ENCODE measurements at regions not wholly inside any gene's neighbourhood (a gene's known extent, or its start where the extent isn't known, plus 50 kb on each side); places are given as distances from the start of the nearest gene placed in this dataset.

- Histone ChIP-seq H3K9ac (ENCODE audit: low read length in 5 of 5) (no peak overlapping the region), H3K4me1 (ENCODE audit: control insufficient read depth in 5 of 5, insufficient read depth in 5 of 5, low read length in 5 of 5) (no peaks in the 10 kb centered on the region), H3K27ac (ENCODE audit: low read depth, low read length) (no peak overlapping the region), H3K9me3 (ENCODE audit: control insufficient read depth in 5 of 5, low read length in 5 of 5) (peaks cover 0 to 8% (median 0%) of the 10 kb centered on the region in 5 donors), H3K4me3 (ENCODE audit: low read depth in 1 of 5, low read length in 5 of 5) (no peak overlapping the region), H3K27me3 (ENCODE audit: control insufficient read depth in 5 of 5, insufficient read depth in 4 of 5, low read length in 5 of 5) (no peaks in the 10 kb centered on the region), H3K36me3 (ENCODE audit: control insufficient read depth in 5 of 5, insufficient read depth in 5 of 5, low read length in 5 of 5) (no peaks in the 10 kb centered on the region)
Measured at GRCh38 chr10:64956441-64956840, 1435.2 kb downstream of the REEP3 start.

GRCh38 chr10:64959116-64959515 is 1437.9 kb downstream of the REEP3 start:
- Histone ChIP-seq H3K36me3 (ENCODE audit: control insufficient read depth in 5 of 5, insufficient read depth in 5 of 5, low read length in 5 of 5) (no peaks in the 10 kb centered on the region), H3K4me1 (ENCODE audit: control insufficient read depth in 5 of 5, insufficient read depth in 5 of 5, low read length in 5 of 5) (no peaks in the 10 kb centered on the region), H3K9ac (ENCODE audit: low read length in 5 of 5) (no peak overlapping the region), H3K9me3 (ENCODE audit: control insufficient read depth in 5 of 5, low read length in 5 of 5) (peaks cover 0 to 2% (median 0%) of the 10 kb centered on the region in 5 donors), H3K4me3 (ENCODE audit: low read depth in 1 of 5, low read length in 5 of 5) (no peak overlapping the region), H3K27me3 (ENCODE audit: control insufficient read depth in 5 of 5, insufficient read depth in 4 of 5, low read length in 5 of 5) (no peaks in the 10 kb centered on the region), H3K27ac (ENCODE audit: low read depth, low read length) (no peak overlapping the region)

GRCh38 chr10:64959883-64960282 is 1438.7 kb downstream of the REEP3 start:
- Histone ChIP-seq H3K36me3 (ENCODE audit: control insufficient read depth in 5 of 5, insufficient read depth in 5 of 5, low read length in 5 of 5) (no peaks in the 10 kb centered on the region), H3K27ac (ENCODE audit: low read depth, low read length) (no peak overlapping the region), H3K27me3 (ENCODE audit: control insufficient read depth in 5 of 5, insufficient read depth in 4 of 5, low read length in 5 of 5) (no peaks in the 10 kb centered on the region), H3K9ac (ENCODE audit: low read length in 5 of 5) (no peak overlapping the region), H3K4me3 (ENCODE audit: low read depth in 1 of 5, low read length in 5 of 5) (no peak overlapping the region), H3K4me1 (ENCODE audit: control insufficient read depth in 5 of 5, insufficient read depth in 5 of 5, low read length in 5 of 5) (no peaks in the 10 kb centered on the region), H3K9me3 (ENCODE audit: control insufficient read depth in 5 of 5, low read length in 5 of 5) (no peaks in the 10 kb centered on the region)

GRCh38 chr10:64973391-64973790 is 1452.2 kb downstream of the REEP3 start:
- Histone ChIP-seq H3K27me3 (ENCODE audit: control insufficient read depth in 5 of 5, insufficient read depth in 4 of 5, low read length in 5 of 5) (no peaks in the 10 kb centered on the region), H3K36me3 (ENCODE audit: control insufficient read depth in 5 of 5, insufficient read depth in 5 of 5, low read length in 5 of 5) (no peaks in the 10 kb centered on the region), H3K4me1 (ENCODE audit: control insufficient read depth in 5 of 5, insufficient read depth in 5 of 5, low read length in 5 of 5) (no peaks in the 10 kb centered on the region), H3K9ac (ENCODE audit: low read length in 5 of 5) (no peak overlapping the region), H3K4me3 (ENCODE audit: low read depth in 1 of 5, low read length in 5 of 5) (no peak overlapping the region), H3K9me3 (ENCODE audit: control insufficient read depth in 5 of 5, low read length in 5 of 5) (no peaks in the 10 kb centered on the region), H3K27ac (ENCODE audit: low read depth, low read length) (no peak overlapping the region)

- Histone ChIP-seq H3K9ac (ENCODE audit: low read length in 5 of 5) (no peak overlapping the region), H3K27me3 (ENCODE audit: control insufficient read depth in 5 of 5, insufficient read depth in 4 of 5, low read length in 5 of 5) (no peaks in the 10 kb centered on the region), H3K36me3 (ENCODE audit: control insufficient read depth in 5 of 5, insufficient read depth in 5 of 5, low read length in 5 of 5) (no peaks in the 10 kb centered on the region), H3K4me3 (ENCODE audit: low read depth in 1 of 5, low read length in 5 of 5) (no peak overlapping the region), H3K9me3 (ENCODE audit: control insufficient read depth in 5 of 5, low read length in 5 of 5) (no peaks in the 10 kb centered on the region), H3K27ac (ENCODE audit: low read depth, low read length) (no peak overlapping the region), H3K4me1 (ENCODE audit: control insufficient read depth in 5 of 5, insufficient read depth in 5 of 5, low read length in 5 of 5) (no peaks in the 10 kb centered on the region)
Measured at GRCh38 chr10:64976150-64976549, 1454.9 kb downstream of the REEP3 start.

GRCh38 chr10:64977915-64978314 is 1456.7 kb downstream of the REEP3 start:
- H3K9me3 ChIP-seq (ENCODE audit: control insufficient read depth in 5 of 5, low read length in 5 of 5), result no peaks in the 10 kb centered on the region
- no peak overlapping the region for H3K9ac ChIP-seq (ENCODE audit: low read length in 5 of 5)
- H3K27ac ChIP-seq (ENCODE audit: low read depth, low read length), result no peak overlapping the region
- H3K27me3 ChIP-seq (ENCODE audit: control insufficient read depth in 5 of 5, insufficient read depth in 4 of 5, low read length in 5 of 5), result no peaks in the 10 kb centered on the region
- no peak overlapping the region for H3K4me3 ChIP-seq (ENCODE audit: low read depth in 1 of 5, low read length in 5 of 5)
- no peaks in the 10 kb centered on the region for H3K4me1 ChIP-seq (ENCODE audit: control insufficient read depth in 5 of 5, insufficient read depth in 5 of 5, low read length in 5 of 5)
- no peaks in the 10 kb centered on the region for H3K36me3 ChIP-seq (ENCODE audit: control insufficient read depth in 5 of 5, insufficient read depth in 5 of 5, low read length in 5 of 5)

- Histone ChIP-seq H3K27me3 (ENCODE audit: control insufficient read depth in 5 of 5, insufficient read depth in 4 of 5, low read length in 5 of 5) (no peaks in the 10 kb centered on the region), H3K9ac (ENCODE audit: low read length in 5 of 5) (no peak overlapping the region), H3K36me3 (ENCODE audit: control insufficient read depth in 5 of 5, insufficient read depth in 5 of 5, low read length in 5 of 5) (no peaks in the 10 kb centered on the region), H3K9me3 (ENCODE audit: control insufficient read depth in 5 of 5, low read length in 5 of 5) (no peaks in the 10 kb centered on the region), H3K4me1 (ENCODE audit: control insufficient read depth in 5 of 5, insufficient read depth in 5 of 5, low read length in 5 of 5) (no peaks in the 10 kb centered on the region), H3K4me3 (ENCODE audit: low read depth in 1 of 5, low read length in 5 of 5) (no peak overlapping the region), H3K27ac (ENCODE audit: low read depth, low read length) (no peak overlapping the region)
Measured at GRCh38 chr10:64996886-64997285, 1475.7 kb downstream of the REEP3 start.

- Histone ChIP-seq H3K27me3 (ENCODE audit: control insufficient read depth in 5 of 5, insufficient read depth in 4 of 5, low read length in 5 of 5) (no peaks in the 10 kb centered on the region), H3K4me1 (ENCODE audit: control insufficient read depth in 5 of 5, insufficient read depth in 5 of 5, low read length in 5 of 5) (no peaks in the 10 kb centered on the region)
Measured at GRCh38 chr10:65010845-65011244, 1489.6 kb downstream of the REEP3 start.

GRCh38 chr10:65017523-65017922 is 1496.3 kb downstream of the REEP3 start:
- no peaks in the 10 kb centered on the region for H3K36me3 ChIP-seq (ENCODE audit: control insufficient read depth in 5 of 5, insufficient read depth in 5 of 5, low read length in 5 of 5)
- H3K9me3 ChIP-seq (ENCODE audit: control insufficient read depth in 5 of 5, low read length in 5 of 5), result peaks cover 0 to 4% (median 0%) of the 10 kb centered on the region in 5 donors
- no peaks in the 10 kb centered on the region for H3K27me3 ChIP-seq (ENCODE audit: control insufficient read depth in 5 of 5, insufficient read depth in 4 of 5, low read length in 5 of 5)
- H3K4me1 ChIP-seq (ENCODE audit: control insufficient read depth in 5 of 5, insufficient read depth in 5 of 5, low read length in 5 of 5), result no peaks in the 10 kb centered on the region
- H3K9ac ChIP-seq (ENCODE audit: low read length in 5 of 5), result no peak overlapping the region
- H3K4me3 ChIP-seq (ENCODE audit: low read depth in 1 of 5, low read length in 5 of 5), result no peak overlapping the region
- H3K27ac ChIP-seq (ENCODE audit: low read depth, low read length), result no peak overlapping the region

More at GRCh38 chr10:65010845-65011244, 1489.6 kb downstream of the REEP3 start:
- Histone ChIP-seq H3K27ac (ENCODE audit: low read depth, low read length) (no peak overlapping the region), H3K9me3 (ENCODE audit: control insufficient read depth in 5 of 5, low read length in 5 of 5) (no peaks in the 10 kb centered on the region), H3K9ac (ENCODE audit: low read length in 5 of 5) (no peak overlapping the region), H3K4me3 (ENCODE audit: low read depth in 1 of 5, low read length in 5 of 5) (no peak overlapping the region), H3K36me3 (ENCODE audit: control insufficient read depth in 5 of 5, insufficient read depth in 5 of 5, low read length in 5 of 5) (no peaks in the 10 kb centered on the region)

- H3K36me3 ChIP-seq (ENCODE audit: control insufficient read depth in 5 of 5, insufficient read depth in 5 of 5, low read length in 5 of 5), result no peaks in the 10 kb centered on the region
- H3K9ac ChIP-seq (ENCODE audit: low read length in 5 of 5), result no peak overlapping the region
- no peaks in the 10 kb centered on the region for H3K27me3 ChIP-seq (ENCODE audit: control insufficient read depth in 5 of 5, insufficient read depth in 4 of 5, low read length in 5 of 5)
Measured at GRCh38 chr10:65024886-65025285, 1503.7 kb downstream of the REEP3 start.

GRCh38 chr10:65030263-65030662 is 1509.1 kb downstream of the REEP3 start:
- no peaks in the 10 kb centered on the region for H3K27me3 ChIP-seq (ENCODE audit: control insufficient read depth in 5 of 5, insufficient read depth in 4 of 5, low read length in 5 of 5)
- H3K27ac ChIP-seq (ENCODE audit: low read depth, low read length), result no peak overlapping the region
- no peak overlapping the region for H3K9ac ChIP-seq (ENCODE audit: low read length in 5 of 5)
- no peak overlapping the region for H3K4me3 ChIP-seq (ENCODE audit: low read depth in 1 of 5, low read length in 5 of 5)
- peaks cover 0 to 22% (median 13%) of the 10 kb centered on the region in 5 donors for H3K9me3 ChIP-seq (ENCODE audit: control insufficient read depth in 5 of 5, low read length in 5 of 5)
- no peaks in the 10 kb centered on the region for H3K4me1 ChIP-seq (ENCODE audit: control insufficient read depth in 5 of 5, insufficient read depth in 5 of 5, low read length in 5 of 5)
- H3K36me3 ChIP-seq (ENCODE audit: control insufficient read depth in 5 of 5, insufficient read depth in 5 of 5, low read length in 5 of 5), result no peaks in the 10 kb centered on the region

More at GRCh38 chr10:65024886-65025285, 1503.7 kb downstream of the REEP3 start:
- H3K4me3 ChIP-seq (ENCODE audit: low read depth in 1 of 5, low read length in 5 of 5), result no peak overlapping the region
- H3K27ac ChIP-seq (ENCODE audit: low read depth, low read length), result no peak overlapping the region
- H3K9me3 ChIP-seq (ENCODE audit: control insufficient read depth in 5 of 5, low read length in 5 of 5), result peaks cover 0 to 8% (median 0%) of the 10 kb centered on the region in 5 donors
- no peaks in the 10 kb centered on the region for H3K4me1 ChIP-seq (ENCODE audit: control insufficient read depth in 5 of 5, insufficient read depth in 5 of 5, low read length in 5 of 5)
